Caki2 (cell line): ENCODE measurements at regions not wholly inside any gene's neighbourhood (a gene's known extent, or its start where the extent isn't known, plus 50 kb on each side); places are given as distances from the start of the nearest gene placed in this dataset.
"Not testable (repeated sequence)": the region's sequence is repeated elsewhere in the genome, so short reads cannot be mapped to it uniquely, and the experiment has no call there.

Experiments
- DNase-seq: peaks from one replicate; pipeline ENCODE4 v3.0.0-alpha.2; 2015; ENCODE audit warnings: low read depth
- in situ Hi-C: cut with HindIII; loops from 2 replicates; pipeline ENCODE4 v1.10.0; 2016; ENCODE audit warnings: low sequenced_read_pairs, low pct_unique_long_range_greater_than_20kb, mixed read lengths

GRCh38 chr10:78335691-78336401 lies 302.2 kb downstream of the RPS24 start:
- in situ Hi-C loops = no loop called here

GRCh38 chr10:78336402-78336791 lies 302.7 kb downstream of the RPS24 start:
- in situ Hi-C loops = no loop called here
- DNase-seq = no peak

More at GRCh38 chr10:78335691-78336401, 302.2 kb downstream of the RPS24 start:
- DNase-seq = peak; percentile 41

- in situ Hi-C loops = no loop called here
- no peak for DNase-seq
Measured at GRCh38 chr10:78337016-78337415, 303.4 kb downstream of the RPS24 start.

- in situ Hi-C loops = no loop called here
- no peak for DNase-seq
Measured at GRCh38 chr10:78337646-78338391, 304.2 kb downstream of the RPS24 start.

- DNase-seq = no peak
- in situ Hi-C loops = no loop called here
Measured at GRCh38 chr10:78338717-78339116, 305.1 kb downstream of the RPS24 start.

GRCh38 chr10:78339251-78339650 lies 305.6 kb downstream of the RPS24 start:
- in situ Hi-C loops = no loop called here
- no peak for DNase-seq

GRCh38 chr10:78341953-78342614 lies 308.4 kb downstream of the RPS24 start:
- no peak for DNase-seq
- in situ Hi-C loops = no loop called here

- DNase-seq = no peak
- in situ Hi-C loops = no loop called here
Measured at GRCh38 chr10:78342827-78343653, 309.4 kb downstream of the RPS24 start.

GRCh38 chr10:78344257-78344656 lies 310.6 kb downstream of the RPS24 start:
- in situ Hi-C loops, DNase-seq: not testable (repeated sequence)

GRCh38 chr10:78345515-78345914 lies 311.9 kb downstream of the RPS24 start:
- in situ Hi-C loops, DNase-seq: not testable (repeated sequence)

GRCh38 chr10:78346721-78347120 lies 313.1 kb downstream of the RPS24 start:
- DNase-seq = no peak
- in situ Hi-C loops = no loop called here

- in situ Hi-C loops = no loop called here
- no peak for DNase-seq
Measured at GRCh38 chr10:78348411-78349164, 314.9 kb downstream of the RPS24 start.

GRCh38 chr10:78349165-78349516 lies 315.5 kb downstream of the RPS24 start:
- in situ Hi-C loops = no loop called here
- DNase-seq = no peak

- DNase-seq = no peak
- in situ Hi-C loops = no loop called here
Measured at GRCh38 chr10:78349911-78350663, 316.4 kb downstream of the RPS24 start.

GRCh38 chr10:78351283-78351682 lies 317.6 kb downstream of the RPS24 start:
- in situ Hi-C loops = no loop called here
- no peak for DNase-seq

- DNase-seq = no peak
- in situ Hi-C loops = no loop called here
Measured at GRCh38 chr10:78351809-78352208, 318.1 kb downstream of the RPS24 start.

GRCh38 chr10:78353636-78354035 lies 320.0 kb downstream of the RPS24 start:
- no peak for DNase-seq
- in situ Hi-C loops = no loop called here
